ENCODE measurements at regions not wholly inside any gene's neighbourhood (a gene's known extent, or its start where the extent isn't known, plus 50 kb on each side); places are given as distances from the start of the nearest gene placed in this dataset.

DNA sequence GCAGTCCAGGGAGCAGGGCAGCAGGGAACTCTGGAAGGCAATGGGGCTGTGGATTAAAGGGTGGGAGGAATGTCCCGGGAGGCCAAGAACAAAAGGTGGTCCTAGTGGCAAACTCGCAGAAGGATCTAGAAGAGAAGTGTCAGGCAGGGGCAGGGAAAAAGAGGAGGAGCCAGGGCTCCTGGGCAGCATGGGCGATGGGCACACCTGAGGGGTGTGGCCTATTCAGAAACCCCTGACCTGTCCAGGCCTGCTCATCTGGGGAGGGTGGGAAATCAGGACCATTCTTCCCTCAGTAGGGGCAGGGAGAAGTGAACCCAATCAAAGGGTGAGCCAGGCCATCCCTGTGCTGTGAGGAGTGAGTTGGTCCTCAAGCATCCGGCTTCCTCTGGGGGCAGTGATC lies 108.6 kb downstream of the TRIM29 start:
- no peak for TF ChIP-seq CTCF (conservative IDR thresholded peaks at IDR 0.05 in 1 of 2, IDR thresholded peaks at IDR 0.05 in 1 of 2; ENCODE audit: extremely low read depth in 1 of 2, insufficient read depth in 1 of 2, low read depth in 1 of 2, low read length in 2 of 2)
- no peak for TF ChIP-seq EZH2 (IDR thresholded peaks at IDR 0.05; ENCODE audit: borderline replicate concordance, low read length)
